IPS-18a (cell line): ENCODE measurements at regions not wholly inside any gene's neighbourhood (a gene's known extent, or its start where the extent isn't known, plus 50 kb on each side); places are given as distances from the start of the nearest gene placed in this dataset.
"Not testable (repeated sequence)": the region's sequence is repeated elsewhere in the genome, so short reads cannot be mapped to it uniquely, and the experiment has no call there.

Source experiments
- H3K27ac ChIP-seq: one replicate; pipeline ENCODE4 v1.5.1; 2013; ENCODE audit warnings: low read length
- H3K27me3 ChIP-seq: one replicate; pipeline ENCODE4 v1.6.1; 2013; ENCODE audit warnings: mild to moderate bottlenecking, low read length; ENCODE audit not compliant: control insufficient read depth, insufficient read depth
- H3K36me3 ChIP-seq: one replicate; pipeline ENCODE4 v1.6.1; 2013; ENCODE audit warnings: low read depth, low read length; ENCODE audit not compliant: control insufficient read depth
- H3K4me1 ChIP-seq: one replicate; pipeline ENCODE4 v1.6.1; 2013; ENCODE audit warnings: low read depth, low read length; ENCODE audit not compliant: control insufficient read depth
- H3K4me3 ChIP-seq: one replicate; pipeline ENCODE4 v1.5.1; 2013; ENCODE audit warnings: low read length
- H3K9ac ChIP-seq: one replicate; pipeline ENCODE4 v1.6.1; 2013; ENCODE audit warnings: mild to moderate bottlenecking, low read length, moderate library complexity
- H3K9me3 ChIP-seq: one replicate; pipeline ENCODE4 v1.6.1; 2013; ENCODE audit warnings: low read depth, low read length; ENCODE audit not compliant: control insufficient read depth

DNA sequence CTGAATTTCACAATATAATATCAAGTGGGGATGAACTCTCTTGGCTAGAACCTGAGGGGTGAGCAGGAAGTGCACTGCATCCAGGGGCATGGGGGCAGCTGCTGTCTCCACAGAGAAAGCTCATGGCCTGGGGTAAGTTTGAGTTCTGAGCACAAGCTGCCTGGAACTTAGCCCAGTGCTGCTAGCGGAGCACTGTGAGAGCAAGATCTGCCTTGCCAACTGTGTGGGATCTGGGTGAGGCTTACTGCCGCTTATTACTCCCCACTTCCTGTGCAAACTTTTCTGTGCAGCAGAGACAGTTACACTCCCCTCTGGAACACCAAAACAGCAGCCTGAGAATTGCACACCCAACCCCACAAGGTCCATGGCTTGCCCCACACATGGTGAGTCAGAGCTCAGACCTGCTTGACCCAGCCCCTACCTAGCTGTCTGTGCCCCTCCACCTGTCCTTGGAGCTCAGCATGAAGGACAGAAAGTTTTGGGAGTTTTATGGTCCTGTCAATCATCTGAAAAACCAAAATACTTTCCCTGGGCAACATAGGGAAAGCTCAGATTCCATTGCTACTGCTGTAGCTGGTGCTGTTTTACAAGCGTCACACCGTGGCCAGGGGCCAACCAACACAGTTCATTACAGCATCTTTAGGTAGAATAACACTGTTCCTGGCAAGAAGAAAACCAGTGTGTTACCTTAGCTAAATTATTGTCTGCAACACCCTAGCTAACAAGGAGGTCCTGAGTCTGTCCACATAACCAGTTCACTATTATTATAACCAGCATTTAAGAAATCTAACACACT lies 762.1 kb upstream of the NEGR1 start:
- Histone ChIP-seq H3K4me1 (no peaks in the 10 kb centered on the region), H3K4me3 (no peak overlapping the region), H3K27me3 (no peaks in the 10 kb centered on the region), H3K27ac (no peak overlapping the region), H3K36me3 (no peaks in the 10 kb centered on the region), H3K9me3 (no peaks in the 10 kb centered on the region), H3K9ac (no peak overlapping the region)

- Histone ChIP-seq H3K9me3 (no peaks in the 10 kb centered on the region), H3K36me3 (no peaks in the 10 kb centered on the region), H3K27ac (no peak overlapping the region), H3K4me3 (no peak overlapping the region), H3K27me3 (no peaks in the 10 kb centered on the region), H3K9ac (no peak overlapping the region), H3K4me1 (no peaks in the 10 kb centered on the region)
Measured at GRCh38 chr1:73042403-73042802, 760.1 kb upstream of the NEGR1 start.

- H3K27me3 ChIP-seq = no peaks in the 10 kb centered on the region
- no peaks in the 10 kb centered on the region for H3K4me1 ChIP-seq
- H3K36me3 ChIP-seq = no peaks in the 10 kb centered on the region
- H3K27ac ChIP-seq = no peak overlapping the region
- H3K9me3 ChIP-seq = no peaks in the 10 kb centered on the region
- H3K9ac ChIP-seq = no peak overlapping the region
- no peak overlapping the region for H3K4me3 ChIP-seq
Measured at GRCh38 chr1:73040811-73041210, 758.5 kb upstream of the NEGR1 start.

DNA sequence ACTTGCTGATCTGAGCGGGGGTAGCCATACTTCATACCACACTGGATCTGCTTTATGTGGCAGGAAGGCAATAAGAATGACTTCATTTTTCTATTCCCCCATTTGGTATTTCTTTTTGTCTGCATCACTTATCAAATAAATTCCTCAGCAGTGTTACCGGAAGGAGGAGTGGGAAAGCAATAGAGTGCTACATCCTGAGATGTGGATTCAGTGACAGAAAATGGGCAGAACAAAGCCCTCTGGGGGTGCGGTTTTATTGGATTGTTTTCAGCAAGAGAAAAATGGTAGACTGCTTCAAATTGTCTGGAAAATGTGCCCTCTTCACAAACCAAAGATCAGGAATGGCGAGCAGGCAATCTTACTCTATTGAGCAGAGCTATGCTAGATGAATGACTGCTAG lies 751.9 kb upstream of the NEGR1 start:
- no peaks in the 10 kb centered on the region for H3K36me3 ChIP-seq
- no peaks in the 10 kb centered on the region for H3K9me3 ChIP-seq
- no peaks in the 10 kb centered on the region for H3K27me3 ChIP-seq
- H3K4me3 ChIP-seq = peak overlapping the region; percentile 30
- peaks cover 26% of the 10 kb centered on the region for H3K4me1 ChIP-seq
- H3K9ac ChIP-seq = no peak overlapping the region
- H3K27ac ChIP-seq = no peak overlapping the region

DNA sequence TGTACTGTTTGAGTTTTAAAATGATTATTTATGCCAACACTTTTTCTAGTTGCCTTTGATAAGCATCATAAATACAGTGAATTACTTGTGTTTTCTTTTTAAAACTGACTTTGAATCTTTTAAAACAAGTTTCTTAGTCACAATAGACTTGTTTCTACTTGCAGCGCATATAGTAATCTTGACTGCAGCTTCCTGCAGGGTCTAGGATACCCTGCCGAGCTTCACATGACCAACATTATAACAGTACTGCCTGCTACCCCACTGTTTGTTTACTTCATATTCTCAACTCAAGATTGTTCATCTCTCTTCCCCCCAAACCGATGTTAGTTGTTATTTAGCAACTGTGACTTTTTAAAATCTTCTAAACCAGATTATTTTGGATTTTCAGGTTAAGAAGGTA lies 751.3 kb upstream of the NEGR1 start:
- Histone ChIP-seq H3K27ac (peak overlapping the region; percentile 45), H3K9ac (no peak overlapping the region), H3K4me1 (peaks cover 26% of the 10 kb centered on the region)

GRCh38 chr1:73029571-73029970 lies 747.2 kb upstream of the NEGR1 start:
- Histone ChIP-seq H3K4me3 (no peak overlapping the region), H3K36me3 (no peaks in the 10 kb centered on the region), H3K9me3 (no peaks in the 10 kb centered on the region), H3K27ac (no peak overlapping the region), H3K4me1 (peaks cover 22% of the 10 kb centered on the region), H3K27me3 (no peaks in the 10 kb centered on the region), H3K9ac (no peak overlapping the region)

More for the DNA sequence above, 751.3 kb upstream of the NEGR1 start:
- H3K9me3 ChIP-seq = no peaks in the 10 kb centered on the region
- no peaks in the 10 kb centered on the region for H3K27me3 ChIP-seq
- peak overlapping the region; percentile 30 for H3K4me3 ChIP-seq
- no peaks in the 10 kb centered on the region for H3K36me3 ChIP-seq

DNA sequence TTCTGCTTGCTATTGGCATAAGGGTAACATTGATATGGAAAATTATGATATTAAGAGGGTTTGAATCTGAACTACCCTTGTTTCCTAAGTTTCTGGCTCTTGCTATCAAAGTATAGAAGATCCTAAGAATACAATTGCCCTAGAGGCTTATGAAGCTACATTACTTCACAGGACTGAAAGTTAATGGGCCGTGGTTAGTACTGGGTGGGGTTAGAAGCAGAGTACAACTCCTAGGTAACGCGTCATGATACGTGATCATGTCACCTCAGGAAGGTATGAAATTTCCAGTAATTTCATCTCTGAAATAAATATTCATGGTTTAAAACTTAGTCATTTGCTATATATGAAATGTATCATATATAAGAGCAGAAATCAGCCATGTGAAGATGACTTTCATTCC lies 743.8 kb upstream of the NEGR1 start:
- Histone ChIP-seq H3K9ac (no peak overlapping the region), H3K36me3 (no peaks in the 10 kb centered on the region), H3K4me1 (no peaks in the 10 kb centered on the region), H3K27ac (no peak overlapping the region), H3K4me3 (no peak overlapping the region), H3K27me3 (no peaks in the 10 kb centered on the region), H3K9me3 (no peaks in the 10 kb centered on the region)

- Histone ChIP-seq H3K27ac (no peak overlapping the region), H3K4me3 (no peak overlapping the region), H3K9me3 (no peaks in the 10 kb centered on the region), H3K9ac (no peak overlapping the region), H3K4me1 (peaks cover 11% of the 10 kb centered on the region), H3K27me3 (no peaks in the 10 kb centered on the region), H3K36me3 (no peaks in the 10 kb centered on the region)
Measured at GRCh38 chr1:73009938-73010337, 727.6 kb upstream of the NEGR1 start.

DNA sequence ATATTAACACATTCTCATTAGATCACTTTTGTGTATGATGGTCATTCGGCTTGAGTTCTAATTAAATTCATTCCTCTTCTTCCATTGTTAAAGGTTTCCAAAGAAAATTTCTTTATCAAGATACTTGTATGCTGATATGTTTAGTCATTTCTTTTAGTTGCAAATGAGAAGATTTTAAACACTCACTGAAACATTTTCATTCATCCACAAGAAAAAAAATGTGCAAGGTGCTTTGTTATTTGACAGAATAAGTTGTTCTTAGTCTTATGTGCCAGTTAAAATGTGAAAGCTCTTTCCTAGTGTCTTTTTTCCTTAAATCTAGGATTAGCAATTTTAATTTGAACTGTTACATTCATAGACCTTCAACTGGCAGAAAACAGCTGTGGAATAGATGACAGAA lies 727.0 kb upstream of the NEGR1 start:
- Histone ChIP-seq H3K4me1 (peaks cover 11% of the 10 kb centered on the region), H3K27me3 (no peaks in the 10 kb centered on the region), H3K9ac (no peak overlapping the region), H3K27ac (no peak overlapping the region), H3K9me3 (no peaks in the 10 kb centered on the region), H3K36me3 (no peaks in the 10 kb centered on the region), H3K4me3 (no peak overlapping the region)

DNA sequence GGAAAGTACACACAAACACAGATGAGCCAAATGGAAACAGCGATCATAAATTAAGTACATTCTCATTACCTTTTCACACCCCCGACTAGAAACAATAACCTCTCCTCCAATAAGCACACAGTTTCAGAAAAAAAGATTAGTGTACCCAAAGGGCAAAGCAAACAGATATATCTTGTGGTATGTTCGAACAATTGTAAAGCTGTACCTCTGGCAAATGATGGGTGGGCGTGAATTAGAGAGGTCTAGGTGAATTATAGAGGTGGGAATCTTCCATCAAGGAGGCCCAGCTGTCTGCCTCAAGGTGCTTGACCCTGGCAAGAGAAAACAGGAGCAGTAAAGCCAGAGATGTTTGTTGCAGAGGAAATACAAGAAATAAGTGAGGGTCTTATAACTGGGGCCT lies 715.3 kb upstream of the NEGR1 start:
- Histone ChIP-seq H3K27me3 (no peaks in the 10 kb centered on the region), H3K4me1 (no peaks in the 10 kb centered on the region), H3K4me3 (no peak overlapping the region), H3K36me3 (no peaks in the 10 kb centered on the region), H3K27ac (no peak overlapping the region), H3K9me3 (no peaks in the 10 kb centered on the region), H3K9ac (no peak overlapping the region)

GRCh38 chr1:72997041-72997440 lies 714.7 kb upstream of the NEGR1 start:
- Histone ChIP-seq H3K9me3 (no peaks in the 10 kb centered on the region), H3K4me1 (no peaks in the 10 kb centered on the region), H3K36me3 (no peaks in the 10 kb centered on the region), H3K27me3 (no peaks in the 10 kb centered on the region), H3K27ac (no peak overlapping the region), H3K4me3 (no peak overlapping the region), H3K9ac (no peak overlapping the region)

DNA sequence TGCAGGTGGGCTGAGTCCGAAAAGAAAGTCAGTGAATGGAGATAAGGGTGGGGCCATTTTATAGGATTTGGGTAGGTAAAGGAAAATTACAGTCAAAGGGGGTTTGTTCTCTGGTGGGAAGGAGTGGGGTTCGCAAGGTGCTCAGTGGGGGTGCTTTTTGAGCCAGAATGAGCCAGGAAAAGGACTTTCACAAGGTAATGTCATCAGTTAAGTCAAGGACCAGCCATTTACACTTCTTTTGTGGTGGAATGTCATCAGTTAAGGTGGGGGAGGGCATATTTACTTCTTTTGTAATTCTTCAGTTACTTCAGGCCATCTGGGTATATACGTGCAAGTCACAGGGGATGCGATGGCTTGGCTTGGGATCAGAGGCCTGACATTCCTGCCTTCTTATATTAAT lies 705.5 kb upstream of the NEGR1 start:
- not testable (repeated sequence) for H3K9ac ChIP-seq, H3K36me3 ChIP-seq, H3K4me3 ChIP-seq, H3K27ac ChIP-seq, H3K9me3 ChIP-seq, H3K27me3 ChIP-seq
- H3K4me1 ChIP-seq = peaks cover 18% of the 10 kb centered on the region
